ENCODE measurements at regions not wholly inside any gene's neighbourhood (a gene's known extent, or its start where the extent isn't known, plus 50 kb on each side); places are given as distances from the start of the nearest gene placed in this dataset.

GRCh38 chr13:94925263-94925662 is 212.9 kb upstream of the SOX21 start:
- TF ChIP-seq, protein P1, sequence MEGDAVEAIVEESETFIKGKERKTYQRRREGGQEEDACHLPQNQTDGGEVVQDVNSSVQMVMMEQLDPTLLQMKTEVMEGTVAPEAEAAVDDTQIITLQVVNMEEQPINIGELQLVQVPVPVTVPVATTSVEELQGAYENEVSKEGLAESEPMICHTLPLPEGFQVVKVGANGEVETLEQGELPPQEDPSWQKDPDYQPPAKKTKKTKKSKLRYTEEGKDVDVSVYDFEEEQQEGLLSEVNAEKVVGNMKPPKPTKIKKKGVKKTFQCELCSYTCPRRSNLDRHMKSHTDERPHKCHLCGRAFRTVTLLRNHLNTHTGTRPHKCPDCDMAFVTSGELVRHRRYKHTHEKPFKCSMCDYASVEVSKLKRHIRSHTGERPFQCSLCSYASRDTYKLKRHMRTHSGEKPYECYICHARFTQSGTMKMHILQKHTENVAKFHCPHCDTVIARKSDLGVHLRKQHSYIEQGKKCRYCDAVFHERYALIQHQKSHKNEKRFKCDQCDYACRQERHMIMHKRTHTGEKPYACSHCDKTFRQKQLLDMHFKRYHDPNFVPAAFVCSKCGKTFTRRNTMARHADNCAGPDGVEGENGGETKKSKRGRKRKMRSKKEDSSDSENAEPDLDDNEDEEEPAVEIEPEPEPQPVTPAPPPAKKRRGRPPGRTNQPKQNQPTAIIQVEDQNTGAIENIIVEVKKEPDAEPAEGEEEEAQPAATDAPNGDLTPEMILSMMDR (IDR thresholded peaks at IDR 0.05) = no peak
- no peak for TF ChIP-seq POLR2AphosphoS5 (IDR thresholded peaks at IDR 0.05)

Measured in prostate gland (tissue), 2 donors.